Stimulated activated CD4-positive, alpha-beta T cell treated with anti-CD3 and anti-CD28 coated beads, Interleukin-1b, Interleukin-23, amount 100 ng/mL, for 1 hour (primary cell): ENCODE measurements at regions not wholly inside any gene's neighbourhood (a gene's known extent, or its start where the extent isn't known, plus 50 kb on each side); places are given as distances from the start of the nearest gene placed in this dataset.

Experiments used
- DNase-seq, 2 donors: peaks; one replicate each; pipeline ENCODE4 v3.0.0-alpha.2; 2020; ENCODE audit warnings: low read depth in 2 of 2

- DNase-seq: no peak
Measured at GRCh38 chr13:21757763-21758162, 86.9 kb downstream of the FGF9 start.

GRCh38 chr13:21758441-21758840 lies 87.6 kb downstream of the FGF9 start:
- DNase-seq: no peak

GRCh38 chr13:21759463-21759862 lies 88.6 kb downstream of the FGF9 start:
- no peak for DNase-seq

GRCh38 chr13:21759911-21760310 lies 89.0 kb downstream of the FGF9 start:
- DNase-seq: no peak

GRCh38 chr13:21761770-21762169 lies 90.9 kb downstream of the FGF9 start:
- no peak for DNase-seq

- DNase-seq: no peak
Measured at GRCh38 chr13:21762512-21762911, 91.6 kb downstream of the FGF9 start.

GRCh38 chr13:21767032-21767431 lies 96.2 kb downstream of the FGF9 start:
- DNase-seq: no peak

GRCh38 chr13:21771075-21771474 lies 100.2 kb downstream of the FGF9 start:
- DNase-seq: no peak

- no peak for DNase-seq
Measured at GRCh38 chr13:21777166-21777565, 106.3 kb downstream of the FGF9 start.

- no peak for DNase-seq
Measured at GRCh38 chr13:21777813-21778212, 106.9 kb downstream of the FGF9 start.

- DNase-seq: no peak
Measured at GRCh38 chr13:21782736-21783135, 111.9 kb downstream of the FGF9 start.

- DNase-seq: no peak
Measured at GRCh38 chr13:21785990-21786389, 115.1 kb downstream of the FGF9 start.

- no peak for DNase-seq
Measured at GRCh38 chr13:21796066-21796465, 125.2 kb downstream of the FGF9 start.

- no peak for DNase-seq
Measured at GRCh38 chr13:21796775-21797514, 126.1 kb downstream of the FGF9 start.

- DNase-seq: no peak
Measured at GRCh38 chr13:21797736-21798135, 126.9 kb downstream of the FGF9 start.

- DNase-seq: no peak
Measured at GRCh38 chr13:21798181-21798580, 127.3 kb downstream of the FGF9 start.

GRCh38 chr13:21799671-21800070 lies 128.8 kb downstream of the FGF9 start:
- no peak for DNase-seq

- DNase-seq: no peak
Measured at GRCh38 chr13:21800837-21801616, 130.2 kb downstream of the FGF9 start.

- DNase-seq: no peak
Measured at GRCh38 chr13:21805733-21806132, 134.9 kb downstream of the FGF9 start.

- no peak for DNase-seq
Measured at GRCh38 chr13:21812192-21812626, 141.3 kb downstream of the FGF9 start.

- no peak for DNase-seq
Measured at GRCh38 chr13:21813110-21813509, 142.2 kb downstream of the FGF9 start.

GRCh38 chr13:21813844-21814243 lies 143.0 kb downstream of the FGF9 start:
- DNase-seq: no peak

- DNase-seq: no peak
Measured at GRCh38 chr13:21814604-21815003, 143.7 kb downstream of the FGF9 start.
